Activated T-helper 1 cell treated with anti-CD3 and anti-CD28 coated beads, Interleukin-12 subunit alpha, Interleukin-12 subunit beta, Interleukin-2, Interleukin-4 antibody, amounts not matched to agents 30 ng/mL and 10 ng/mL and 1 ng/mL, durations not matched to agents 14 hours and 24 hours and 36 hours (primary cell): ENCODE measurements at regions not wholly inside any gene's neighbourhood (a gene's known extent, or its start where the extent isn't known, plus 50 kb on each side); places are given as distances from the start of the nearest gene placed in this dataset.

ENCODE experiments used
- DNase-seq: peaks from one replicate; pipeline ENCODE4 v3.0.0; 2021; ENCODE audit warnings: low spot score
- H3K27ac Mint-ChIP-seq: one replicate; pipeline ENCODE4 v1.8.0; 2021; ENCODE audit warnings: mild to moderate bottlenecking, mixed read lengths
- H3K27me3 Mint-ChIP-seq: one replicate; pipeline ENCODE4 v1.8.0; 2022; ENCODE audit warnings: mild to moderate bottlenecking, moderate library complexity, mixed read lengths; ENCODE audit not compliant: insufficient read depth
- H3K36me3 Mint-ChIP-seq: one replicate; pipeline ENCODE4 v1.8.0; 2021; ENCODE audit warnings: low read depth, mixed read lengths
- H3K4me1 Mint-ChIP-seq: one replicate; pipeline ENCODE4 v1.8.0; 2021; ENCODE audit warnings: low read depth, mixed read lengths
- H3K4me3 Mint-ChIP-seq: one replicate; pipeline ENCODE4 v1.8.0; 2021; ENCODE audit warnings: mild to moderate bottlenecking, moderate library complexity, mixed read lengths
- H3K9me3 Mint-ChIP-seq: one replicate; pipeline ENCODE4 v1.8.0; 2021; ENCODE audit warnings: mixed read lengths
- intact Hi-C: fragments of 100-400 bp; cut with micrococcal nuclease; formaldehyde crosslinking; loops from one replicate; pipeline ENCODE4 v1.15.1; 2024

GRCh38 chr10:91708174-91708861, 75.4 kb upstream of the PPP1R3C start:
- Mint-ChIP-seq H3K4me1 (no peaks in the 10 kb centered on the region), H3K36me3 (no peaks in the 10 kb centered on the region), H3K4me3 (no peak overlapping the region), H3K9me3 (no peaks in the 10 kb centered on the region), H3K27me3 (peaks cover 18% of the 10 kb centered on the region), H3K27ac (no peak overlapping the region)
- no peak for DNase-seq
- intact Hi-C loops, result no loop called here

- peaks cover 20% of the 10 kb centered on the region for H3K27me3 Mint-ChIP-seq
- no peaks in the 10 kb centered on the region for H3K9me3 Mint-ChIP-seq
- DNase-seq, result no peak
- intact Hi-C loops, result no loop called here
- H3K36me3 Mint-ChIP-seq, result no peaks in the 10 kb centered on the region
- no peak overlapping the region for H3K27ac Mint-ChIP-seq
- no peak overlapping the region for H3K4me3 Mint-ChIP-seq
- no peaks in the 10 kb centered on the region for H3K4me1 Mint-ChIP-seq
These were observed 74.4 kb upstream of the PPP1R3C start for GRCh38 chr10:91707236-91707635.

GRCh38 chr10:91705948-91706670, 73.2 kb upstream of the PPP1R3C start:
- no peaks in the 10 kb centered on the region for H3K4me1 Mint-ChIP-seq
- DNase-seq, result no peak
- intact Hi-C loops, result no loop called here
- no peak overlapping the region for H3K4me3 Mint-ChIP-seq
- H3K27me3 Mint-ChIP-seq, result peaks cover 28% of the 10 kb centered on the region
- H3K9me3 Mint-ChIP-seq, result no peaks in the 10 kb centered on the region
- no peaks in the 10 kb centered on the region for H3K36me3 Mint-ChIP-seq
- H3K27ac Mint-ChIP-seq, result no peak overlapping the region

- H3K9me3 Mint-ChIP-seq, result no peaks in the 10 kb centered on the region
- H3K27me3 Mint-ChIP-seq, result peaks cover 28% of the 10 kb centered on the region
- intact Hi-C loops, result no loop called here
- no peak overlapping the region for H3K27ac Mint-ChIP-seq
- no peaks in the 10 kb centered on the region for H3K4me1 Mint-ChIP-seq
- no peaks in the 10 kb centered on the region for H3K36me3 Mint-ChIP-seq
- H3K4me3 Mint-ChIP-seq, result no peak overlapping the region
- no peak for DNase-seq
These were observed 69.7 kb upstream of the PPP1R3C start for GRCh38 chr10:91702620-91703019.

- Mint-ChIP-seq H3K4me1 (no peaks in the 10 kb centered on the region), H3K36me3 (no peaks in the 10 kb centered on the region), H3K27me3 (peaks cover 21% of the 10 kb centered on the region), H3K27ac (no peak overlapping the region), H3K4me3 (no peak overlapping the region), H3K9me3 (no peaks in the 10 kb centered on the region)
- intact Hi-C loops, result no loop called here
- DNase-seq, result no peak
These were observed 68.0 kb upstream of the PPP1R3C start for GRCh38 chr10:91700788-91701444.

- no peak for DNase-seq
- H3K36me3 Mint-ChIP-seq, result no peaks in the 10 kb centered on the region
- intact Hi-C loops, result no loop called here
- H3K27me3 Mint-ChIP-seq, result peaks cover 20% of the 10 kb centered on the region
- H3K4me1 Mint-ChIP-seq, result no peaks in the 10 kb centered on the region
- H3K9me3 Mint-ChIP-seq, result no peaks in the 10 kb centered on the region
- H3K4me3 Mint-ChIP-seq, result no peak overlapping the region
- H3K27ac Mint-ChIP-seq, result no peak overlapping the region
These were observed 67.4 kb upstream of the PPP1R3C start for GRCh38 chr10:91700273-91700672.

- intact Hi-C loops, result no loop called here
- Mint-ChIP-seq H3K36me3 (no peaks in the 10 kb centered on the region), H3K9me3 (no peaks in the 10 kb centered on the region), H3K27me3 (peaks cover 13% of the 10 kb centered on the region), H3K4me1 (no peaks in the 10 kb centered on the region), H3K4me3 (no peak overlapping the region), H3K27ac (no peak overlapping the region)
- DNase-seq, result no peak
These were observed 65.4 kb upstream of the PPP1R3C start for GRCh38 chr10:91698258-91698657.

GRCh38 chr10:91694170-91694794, 61.4 kb upstream of the PPP1R3C start:
- no peak overlapping the region for H3K27ac Mint-ChIP-seq
- H3K9me3 Mint-ChIP-seq, result no peaks in the 10 kb centered on the region
- no peaks in the 10 kb centered on the region for H3K36me3 Mint-ChIP-seq
- intact Hi-C loops, result loop anchor here (1.0 kb wide), 2 partner anchors 305 to 396 kb away; no protein-coding TSS in a partner anchor
- H3K4me1 Mint-ChIP-seq, result peaks cover 9% of the 10 kb centered on the region
- H3K27me3 Mint-ChIP-seq, result peaks cover 3% of the 10 kb centered on the region
- no peak for DNase-seq
- H3K4me3 Mint-ChIP-seq, result no peak overlapping the region

GRCh38 chr10:91691981-91692380, 59.1 kb upstream of the PPP1R3C start:
- DNase-seq, result no peak
- Mint-ChIP-seq H3K9me3 (no peaks in the 10 kb centered on the region), H3K4me3 (no peak overlapping the region), H3K4me1 (peaks cover 9% of the 10 kb centered on the region), H3K27me3 (peaks cover 5% of the 10 kb centered on the region), H3K36me3 (no peaks in the 10 kb centered on the region), H3K27ac (no peak overlapping the region)
- intact Hi-C loops, result no loop called here

- DNase-seq, result no peak
- Mint-ChIP-seq H3K27me3 (peaks cover 7% of the 10 kb centered on the region), H3K4me3 (no peak overlapping the region), H3K9me3 (no peaks in the 10 kb centered on the region), H3K27ac (no peak overlapping the region), H3K4me1 (peaks cover 9% of the 10 kb centered on the region), H3K36me3 (no peaks in the 10 kb centered on the region)
- intact Hi-C loops, result no loop called here
These were observed 58.3 kb upstream of the PPP1R3C start for GRCh38 chr10:91690996-91691676.

- Mint-ChIP-seq H3K9me3 (no peaks in the 10 kb centered on the region), H3K27me3 (peaks cover 5% of the 10 kb centered on the region), H3K27ac (no peak overlapping the region), H3K4me1 (peaks cover 9% of the 10 kb centered on the region), H3K4me3 (no peak overlapping the region), H3K36me3 (no peaks in the 10 kb centered on the region)
- intact Hi-C loops, result no loop called here
- no peak for DNase-seq
These were observed 57.5 kb upstream of the PPP1R3C start for GRCh38 chr10:91690412-91690811.

- Mint-ChIP-seq H3K27me3 (peaks cover 5% of the 10 kb centered on the region), H3K4me3 (no peak overlapping the region), H3K27ac (no peak overlapping the region), H3K4me1 (peaks cover 9% of the 10 kb centered on the region), H3K36me3 (no peaks in the 10 kb centered on the region), H3K9me3 (no peaks in the 10 kb centered on the region)
- DNase-seq, result no peak
- intact Hi-C loops, result no loop called here
These were observed 56.9 kb upstream of the PPP1R3C start for GRCh38 chr10:91689731-91690168.
